HG02885 (cell line): ENCODE measurements at regions not wholly inside any gene's neighbourhood (a gene's known extent, or its start where the extent isn't known, plus 50 kb on each side); places are given as distances from the start of the nearest gene placed in this dataset.
"Not testable (repeated sequence)": the region's sequence is repeated elsewhere in the genome, so short reads cannot be mapped to it uniquely, and the experiment has no call there.

Experiments
- ATAC-seq: cut with Tn5 transposase; IDR thresholded peaks from one replicate; pipeline ENCODE4 v1.9.1; 2021; ENCODE audit warnings: mild to moderate bottlenecking; ENCODE audit not compliant: unreplicated experiment, poor library complexity

DNA sequence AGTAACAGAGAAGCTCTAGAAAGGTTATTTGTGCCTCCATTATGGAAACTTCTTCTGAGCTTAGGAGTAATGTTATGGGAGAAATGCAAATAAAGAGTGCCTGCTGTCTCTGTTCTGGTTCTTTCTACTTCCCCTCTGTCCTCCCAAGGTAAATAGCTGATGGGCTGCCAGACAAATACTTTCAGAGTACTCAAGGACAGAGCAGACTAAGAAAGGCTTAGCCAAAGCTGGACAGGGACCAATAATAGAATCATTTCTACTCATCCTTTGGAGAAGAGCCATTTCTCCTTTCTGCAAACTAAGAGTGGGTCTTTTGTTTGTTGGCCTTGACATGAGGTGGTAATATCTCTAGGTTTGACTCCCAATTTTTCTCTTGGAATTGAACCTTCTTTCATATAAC is 136.1 kb downstream of the MID1IP1 start:
- no peak for ATAC-seq

DNA sequence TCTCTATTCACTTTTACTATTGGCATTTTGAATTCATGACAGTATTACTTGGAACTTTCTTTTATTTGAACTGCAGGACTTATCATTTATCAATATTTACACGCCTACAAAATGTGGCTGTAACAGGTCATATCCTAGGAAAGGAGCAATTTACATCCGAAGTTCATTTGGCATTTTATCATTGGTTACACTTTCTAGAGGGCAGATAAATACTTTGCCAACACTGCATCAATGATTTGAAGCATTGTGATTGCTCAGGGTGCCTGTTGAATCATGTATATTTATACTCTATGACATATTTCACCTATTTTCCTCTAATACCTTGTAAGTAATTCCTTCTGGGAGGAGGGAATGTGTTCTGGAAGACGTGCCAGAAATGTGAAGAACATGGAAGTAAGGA is 136.7 kb downstream of the MID1IP1 start:
- no peak for ATAC-seq

DNA sequence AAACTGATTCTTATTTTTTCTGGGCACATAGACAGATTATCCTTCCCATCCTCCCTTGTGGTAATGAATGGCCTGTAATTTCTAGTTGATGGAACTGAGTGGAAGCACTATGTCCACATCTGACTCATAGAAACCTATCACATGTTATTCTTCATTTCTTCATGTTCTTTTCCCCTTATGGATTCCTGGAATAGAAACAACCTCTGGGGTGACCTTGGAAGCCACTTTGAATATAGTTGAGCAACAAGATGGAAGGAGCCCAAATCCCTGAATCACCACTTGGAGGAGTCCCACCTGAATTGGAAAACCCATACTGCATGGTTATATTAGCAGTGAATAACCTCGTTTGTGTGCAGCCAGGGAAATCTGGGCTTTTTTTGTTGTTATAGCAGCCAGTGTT is 137.8 kb downstream of the MID1IP1 start:
- no peak for ATAC-seq

DNA sequence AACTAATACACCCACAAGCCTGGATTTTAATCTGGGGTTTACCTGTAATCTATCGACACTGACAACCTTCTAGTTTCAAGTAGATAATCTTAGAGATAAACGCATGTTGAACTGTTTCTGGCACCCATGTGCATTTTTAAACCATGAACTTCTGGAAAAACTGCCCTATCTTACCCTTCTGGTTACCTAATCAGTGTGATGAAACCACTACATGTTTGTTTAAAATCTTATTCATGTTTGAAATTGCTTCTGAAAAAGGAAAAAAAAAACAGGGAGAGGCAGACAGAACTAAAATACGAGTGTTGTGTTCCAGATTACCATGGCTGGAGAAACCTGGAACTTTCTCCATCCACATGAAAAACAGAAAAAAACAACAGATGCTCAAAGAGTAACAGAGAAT is 139.3 kb downstream of the MID1IP1 start:
- ATAC-seq = no peak

DNA sequence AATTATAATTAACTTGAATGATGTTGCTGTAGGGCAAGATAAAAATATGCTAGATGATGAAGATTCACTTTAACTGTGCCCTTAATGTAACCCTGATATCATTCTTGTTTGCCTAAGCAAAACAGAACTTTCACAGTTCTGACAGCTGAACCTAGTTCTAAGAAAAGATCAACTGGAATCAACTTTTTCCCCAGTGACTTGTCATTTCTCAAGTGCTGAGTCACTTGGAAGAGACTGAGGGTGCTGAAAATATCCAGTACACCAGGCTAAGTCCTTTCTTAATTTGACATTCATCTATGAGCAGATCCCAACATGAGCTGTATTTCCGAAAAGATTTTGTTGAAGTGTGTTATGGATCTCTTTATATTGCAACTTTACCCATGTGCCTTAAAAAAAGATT is 140.4 kb downstream of the MID1IP1 start:
- ATAC-seq = no peak

DNA sequence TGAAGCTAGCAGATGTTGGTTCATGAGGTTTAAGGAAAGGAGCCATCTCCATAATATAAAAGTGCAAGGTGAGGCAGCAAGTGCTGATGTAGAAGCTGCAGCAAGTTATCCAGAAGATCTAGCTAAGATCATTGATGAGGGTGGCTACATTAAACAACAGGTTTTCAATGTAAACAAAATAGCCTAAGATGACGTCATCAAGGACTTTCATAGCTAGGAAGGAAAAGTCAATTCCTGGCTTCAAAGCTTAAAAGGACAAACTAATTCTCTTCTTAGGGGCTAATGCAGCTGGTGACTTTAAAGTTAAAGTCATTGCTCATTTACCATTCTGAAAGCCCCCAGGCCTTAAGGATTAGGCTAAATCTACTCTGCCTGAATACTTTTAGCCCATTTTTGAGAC is 141.9 kb downstream of the MID1IP1 start:
- ATAC-seq = no peak

DNA sequence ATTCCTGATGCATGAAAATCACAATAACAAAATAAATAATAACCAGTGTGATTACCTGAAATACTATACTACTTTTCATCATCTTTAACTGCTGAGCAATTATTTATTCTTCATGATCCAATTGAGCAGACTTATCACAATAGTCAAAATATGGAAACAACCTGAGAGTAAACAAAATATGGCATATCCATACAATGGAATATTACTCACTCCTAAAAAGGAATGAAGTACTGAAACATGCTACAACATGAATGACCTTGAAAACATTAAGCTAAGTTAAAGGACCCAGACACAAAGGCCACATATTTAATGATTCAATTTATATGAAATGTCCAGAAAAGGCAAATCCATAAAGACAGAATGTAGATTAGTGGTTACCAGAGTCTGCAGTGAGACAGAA is 146.8 kb downstream of the MID1IP1 start:
- no peak for ATAC-seq

DNA sequence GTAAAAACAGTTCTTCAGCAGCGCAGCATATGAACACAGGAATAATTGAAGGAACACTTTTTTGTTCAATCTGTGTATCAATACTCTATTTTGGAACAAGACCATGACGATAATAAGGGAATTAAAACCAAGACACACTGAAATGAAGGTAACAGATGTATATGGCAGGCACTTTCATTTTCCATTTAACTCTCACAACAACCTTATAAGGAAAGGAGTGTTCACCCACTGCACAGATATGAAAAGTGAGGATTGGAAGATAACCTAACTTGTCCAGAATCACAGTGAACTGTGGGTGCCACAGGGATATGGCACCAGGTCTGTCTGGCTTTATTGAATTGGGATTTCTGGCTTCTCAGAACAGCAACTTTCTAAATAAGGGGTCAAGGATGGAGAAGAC is 153.3 kb downstream of the MID1IP1 start:
- no peak for ATAC-seq

DNA sequence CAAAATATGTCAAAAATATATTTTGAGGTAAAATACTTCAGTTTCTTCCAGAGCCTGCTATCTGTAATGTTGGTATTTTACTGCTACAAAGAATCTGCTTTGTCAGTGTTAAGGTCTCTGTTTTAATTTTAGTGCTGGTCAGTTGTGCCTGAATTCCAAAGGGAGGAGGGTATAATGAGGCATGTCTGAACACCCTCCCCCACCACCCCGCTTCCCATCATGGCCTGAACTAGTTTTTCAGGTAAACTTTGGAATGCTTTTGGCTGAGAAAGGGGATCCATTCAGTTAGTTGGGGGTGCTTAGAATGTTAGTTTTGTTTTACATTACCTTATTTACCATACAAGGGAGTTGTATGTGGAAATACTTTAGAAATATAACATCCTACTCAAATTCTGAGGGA is 158.5 kb downstream of the MID1IP1 start:
- ATAC-seq = no peak

DNA sequence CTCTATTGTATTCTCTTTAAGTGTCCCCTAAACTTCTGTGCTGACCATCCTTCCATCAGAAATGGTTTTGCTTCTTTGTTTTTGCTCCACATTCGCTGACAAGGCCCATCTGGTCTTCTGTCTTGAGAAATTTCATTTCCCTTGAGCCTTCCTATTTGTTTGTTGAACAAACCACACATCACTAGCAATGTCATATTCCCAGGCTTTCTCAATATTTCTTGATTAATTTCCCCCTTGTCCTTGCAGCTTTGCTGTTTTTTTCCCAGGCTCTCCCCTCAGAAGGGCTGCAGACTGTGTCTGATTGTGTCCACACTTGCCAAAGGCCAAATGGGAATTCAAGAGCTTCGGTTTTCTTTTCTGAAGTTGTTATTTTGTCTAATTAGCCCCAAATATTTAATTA is 158.9 kb downstream of the MID1IP1 start:
- no peak for ATAC-seq

DNA sequence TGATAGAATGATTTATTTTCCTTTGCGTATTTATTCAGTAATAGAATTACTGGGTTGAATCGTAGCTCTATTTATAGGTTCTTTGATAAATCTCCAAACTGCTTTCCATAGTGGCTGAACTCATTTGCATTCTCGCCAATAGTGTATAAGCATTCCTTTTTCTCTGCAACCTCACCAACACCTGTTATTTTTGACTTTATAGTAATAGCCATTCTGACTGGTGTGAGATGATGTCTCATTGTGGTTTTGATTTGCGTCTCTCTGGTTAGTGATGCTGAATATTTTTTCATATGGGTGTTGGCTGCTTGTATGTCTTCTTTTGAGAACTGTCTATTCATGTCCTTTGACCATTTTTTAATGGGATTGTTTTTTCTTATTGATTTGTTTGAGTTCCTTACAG is 160.7 kb downstream of the MID1IP1 start:
- no peak for ATAC-seq

DNA sequence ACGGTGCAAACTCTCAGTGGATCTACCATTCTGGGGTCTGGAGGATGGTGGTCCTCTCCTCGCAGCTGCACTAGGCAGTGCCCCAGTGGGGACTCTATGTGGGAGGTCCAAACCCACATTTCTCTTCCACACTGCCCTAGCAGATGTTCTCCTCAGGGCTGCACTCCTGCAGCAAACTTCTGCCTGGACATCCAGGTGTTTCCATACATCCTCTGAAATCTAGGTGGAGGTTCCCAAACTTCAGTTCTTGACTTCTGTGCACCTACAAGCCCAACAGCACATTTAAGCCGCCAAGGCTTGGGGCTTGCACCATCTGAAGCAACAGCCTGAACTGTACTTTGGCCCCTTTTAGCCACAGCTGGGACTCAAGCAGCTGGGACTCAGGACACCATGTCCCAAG is 162.0 kb downstream of the MID1IP1 start:
- not testable (repeated sequence) for ATAC-seq

DNA sequence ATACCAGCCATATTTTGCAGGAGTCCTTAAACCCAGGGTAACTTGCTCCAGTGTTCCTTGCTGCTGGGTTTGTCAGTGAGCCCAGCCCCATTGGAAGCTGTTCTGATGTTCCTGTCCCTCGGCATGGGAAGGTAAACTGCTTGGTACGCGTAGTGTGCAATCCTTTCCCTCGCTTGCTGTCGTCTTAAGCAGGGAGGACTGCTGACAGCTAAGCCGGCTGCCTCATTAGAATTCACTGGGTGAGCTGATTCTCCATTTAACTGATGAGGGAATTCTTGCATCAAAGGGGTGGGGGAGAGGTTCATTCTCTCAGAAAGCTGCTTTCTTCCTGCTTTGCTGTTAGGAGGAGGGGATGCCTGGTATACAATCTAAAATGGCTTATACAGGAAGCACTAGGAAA is 164.6 kb downstream of the MID1IP1 start:
- ATAC-seq = no peak

DNA sequence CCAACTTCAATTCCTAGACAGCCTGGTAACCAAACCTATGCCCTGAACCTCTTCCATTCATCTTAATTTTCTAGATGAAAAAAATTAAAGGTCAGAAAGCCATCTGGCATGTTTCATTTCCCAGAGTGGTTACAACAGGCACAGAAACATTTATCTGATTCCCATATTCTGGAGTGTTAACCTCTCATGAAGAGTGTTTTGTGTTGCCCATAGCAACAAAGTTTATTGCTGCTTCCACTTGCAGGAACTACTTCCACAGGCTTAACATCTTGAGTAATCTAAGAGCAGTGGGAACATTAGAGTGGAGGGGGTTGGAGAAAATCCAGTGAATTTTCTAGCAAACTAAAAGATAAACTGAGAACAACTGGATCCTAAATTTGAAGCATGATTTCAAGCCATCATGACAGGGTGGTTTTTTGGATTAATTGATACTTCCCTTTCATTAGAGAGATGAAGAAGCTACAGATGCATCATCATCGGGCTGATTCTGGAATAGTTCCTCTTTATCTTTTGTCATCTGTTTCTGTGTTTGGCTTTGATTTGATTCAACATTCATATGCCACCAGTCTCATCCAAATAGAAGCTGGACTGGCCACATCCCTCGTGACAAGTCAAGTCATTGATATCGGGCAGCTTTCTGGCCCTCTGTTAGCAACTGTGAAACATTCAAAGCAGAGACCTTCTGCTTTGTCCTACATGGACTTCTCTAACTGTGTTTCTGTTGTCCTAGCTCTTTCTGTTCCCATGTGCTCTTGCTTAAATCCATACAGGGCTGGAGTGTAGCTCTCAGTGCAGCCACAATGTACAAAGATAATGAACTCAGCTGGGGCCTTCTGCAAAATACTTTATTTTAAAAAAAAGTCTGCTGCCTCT is 167.3 kb downstream of the MID1IP1 start:
- no peak for ATAC-seq

DNA sequence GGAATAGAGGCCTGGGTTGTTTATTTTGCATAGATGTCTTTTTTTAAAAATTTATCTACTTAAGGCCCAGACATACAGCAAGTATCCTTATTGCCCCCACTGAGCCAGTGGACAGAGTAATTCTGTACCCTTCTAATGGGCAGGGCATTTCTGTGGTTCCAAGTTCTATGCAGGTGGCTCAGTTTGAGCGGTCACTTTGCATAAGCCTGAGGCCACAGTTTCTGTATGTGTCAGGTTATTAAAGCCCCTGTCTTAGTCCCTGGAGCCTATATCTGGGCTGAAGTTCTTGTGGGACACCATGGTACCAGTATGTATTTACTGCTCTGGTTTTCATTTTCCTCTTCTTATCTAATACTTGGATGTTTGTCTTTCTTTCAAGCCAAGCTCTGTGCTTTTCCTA is 168.8 kb downstream of the MID1IP1 start:
- ATAC-seq = peak; percentile 78

DNA sequence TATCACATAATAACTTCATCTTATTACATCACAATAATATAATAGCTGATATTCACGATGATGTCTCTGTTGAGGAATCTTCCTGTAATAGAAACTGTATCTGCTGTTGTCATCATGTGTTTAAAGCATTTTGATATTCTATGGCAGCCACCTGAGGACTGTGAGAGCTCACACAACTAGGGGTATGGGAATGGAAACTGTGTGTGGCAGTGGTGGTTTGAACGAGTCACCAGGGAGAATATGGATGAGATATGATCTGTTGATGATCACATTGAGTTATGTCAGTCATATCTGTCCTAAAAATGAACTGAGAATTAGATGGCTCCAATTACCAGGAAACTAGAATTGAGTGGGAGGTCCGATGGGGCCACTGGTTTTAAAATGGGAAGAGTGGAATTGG is 169.6 kb downstream of the MID1IP1 start:
- ATAC-seq = no peak

DNA sequence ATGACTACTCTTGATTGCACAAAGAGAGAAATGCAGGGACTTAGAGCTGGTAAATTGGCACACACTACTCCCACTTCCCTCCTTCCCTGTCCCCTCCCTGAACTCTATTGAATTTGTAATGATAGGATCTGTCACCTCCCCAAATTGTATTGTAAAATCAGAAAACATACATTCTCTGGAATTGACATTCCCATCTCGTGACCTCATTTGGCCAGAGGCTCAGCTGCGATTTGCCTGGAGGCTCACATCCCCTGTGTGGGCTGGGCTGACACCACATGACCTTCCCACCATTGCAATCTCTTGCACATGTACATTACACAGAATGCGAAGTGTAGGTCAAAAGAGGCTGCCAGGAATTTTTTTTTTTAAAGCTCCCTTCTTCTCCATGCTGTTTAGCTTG is 172.1 kb downstream of the MID1IP1 start:
- ATAC-seq = no peak

DNA sequence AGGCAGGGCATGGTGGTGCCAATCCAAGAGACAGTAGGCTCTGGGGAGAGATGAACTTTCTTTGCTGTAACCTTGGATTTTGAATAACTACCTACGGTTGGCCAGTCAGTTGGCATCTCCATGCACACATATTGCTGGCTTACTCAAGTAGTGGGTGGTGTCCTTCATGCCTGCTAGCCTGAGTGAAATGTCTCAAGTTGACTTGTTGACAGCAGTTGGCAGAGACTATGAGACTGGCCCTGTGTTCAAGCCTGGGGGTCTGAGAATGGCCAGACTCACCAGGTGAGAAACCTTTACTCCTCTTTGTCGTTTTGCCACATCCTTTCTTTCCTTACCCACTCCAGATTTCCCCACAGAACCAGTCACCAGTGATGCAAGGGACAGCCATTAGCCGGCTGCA is 173.3 kb downstream of the MID1IP1 start:
- no peak for ATAC-seq

DNA sequence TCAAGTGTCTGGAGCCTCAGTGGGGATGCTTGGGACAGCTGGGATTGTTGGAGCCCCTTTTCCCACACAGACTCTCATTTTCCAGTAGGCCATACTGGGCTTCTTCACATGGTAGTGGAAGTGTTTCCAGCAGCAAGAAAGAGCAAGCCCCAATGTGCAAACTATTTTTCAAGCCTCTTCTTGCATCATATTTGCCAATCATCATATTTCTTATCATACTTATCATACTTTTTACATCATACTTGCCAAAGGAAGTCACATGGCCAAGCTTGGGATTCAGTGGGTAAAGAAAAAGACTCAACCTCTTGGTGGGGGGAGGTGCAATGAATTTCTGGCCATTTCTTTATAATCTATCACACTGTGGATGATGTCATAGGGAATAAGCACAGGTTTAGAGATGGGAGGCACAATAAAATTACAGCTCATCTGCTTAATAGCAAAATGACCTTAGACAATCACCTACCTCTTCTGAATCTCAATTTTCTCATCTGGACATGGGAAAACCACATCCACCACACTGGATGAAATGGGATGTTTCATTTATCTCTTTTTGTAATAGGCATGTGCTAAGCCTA is 174.2 kb downstream of the MID1IP1 start:
- ATAC-seq = no peak

DNA sequence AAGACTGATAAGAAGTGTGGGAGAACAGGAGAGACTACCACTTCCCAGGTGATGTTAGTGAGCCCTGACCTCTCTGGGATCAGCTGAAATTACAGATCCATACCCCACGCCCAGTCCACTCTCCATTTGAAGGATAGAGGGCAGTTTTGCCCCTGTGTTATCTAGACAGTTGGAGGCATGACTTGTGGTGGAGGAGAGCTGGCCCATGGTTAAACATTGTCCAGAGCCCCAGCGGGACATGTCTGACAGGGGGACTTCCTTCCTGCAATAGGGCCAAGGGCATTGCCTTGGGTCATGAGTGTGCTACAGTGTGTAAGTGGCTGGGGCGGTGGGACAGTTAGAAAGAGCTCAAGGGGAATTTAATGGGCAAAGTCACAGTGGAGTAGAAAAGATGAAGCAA is 181.1 kb downstream of the MID1IP1 start:
- ATAC-seq = no peak

DNA sequence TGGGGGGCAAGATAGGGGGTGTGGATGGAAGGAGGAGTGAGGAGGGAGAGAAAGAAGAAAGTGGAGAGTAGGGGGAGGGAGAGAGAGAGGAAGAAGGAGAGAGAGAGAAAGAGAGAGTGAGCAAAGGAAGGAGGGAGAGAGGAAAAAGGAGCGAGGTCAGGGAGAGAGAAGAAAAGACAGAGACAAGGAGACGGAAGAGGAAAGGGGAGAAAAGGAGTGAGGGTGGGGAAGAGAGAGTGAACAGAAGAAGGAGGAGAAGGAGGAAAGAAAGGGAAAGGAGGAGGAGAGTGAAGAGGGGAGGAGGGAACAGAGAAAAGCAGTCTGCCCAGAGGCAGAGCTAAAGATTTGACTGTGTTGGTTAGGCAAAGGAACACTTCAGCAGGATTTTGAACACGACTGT is 181.6 kb downstream of the MID1IP1 start:
- no peak for ATAC-seq

DNA sequence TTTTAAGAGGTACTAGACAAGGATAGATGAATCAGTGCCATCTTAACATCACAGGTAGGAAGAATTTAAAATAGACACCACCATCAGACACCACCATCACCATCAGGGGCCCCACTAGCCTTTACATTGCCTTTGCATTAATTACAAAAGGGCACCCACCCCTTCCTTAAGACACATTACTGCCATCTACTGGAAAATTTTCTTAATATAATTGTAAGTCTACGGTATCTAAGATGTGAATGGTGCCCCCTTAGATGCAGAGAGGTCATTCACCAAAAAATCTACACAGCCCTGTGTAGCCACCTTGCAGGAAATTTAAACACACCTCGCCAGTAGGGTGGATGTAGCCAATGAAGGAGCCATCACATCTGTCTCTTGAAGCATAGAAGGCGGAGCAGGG is 184.1 kb downstream of the MID1IP1 start:
- ATAC-seq = no peak
